AG10803 (cell line): ENCODE measurements at regions not wholly inside any gene's neighbourhood (a gene's known extent, or its start where the extent isn't known, plus 50 kb on each side); places are given as distances from the start of the nearest gene placed in this dataset.
A peak's percentile ranks its signal among the peaks of the same experiment; 100 is the strongest.

Experiments used
- DNase-seq: peaks from one replicate; pipeline ENCODE4 v3.0.0; 2010; ENCODE audit warnings: low read depth
- H3K4me3 ChIP-seq: 2 replicates; pipeline ENCODE4 v1.5.1; 2011; ENCODE audit warnings: mild to moderate bottlenecking, low read length, control low read depth
- CTCF ChIP-seq: conservative IDR thresholded peaks from 2 replicates; pipeline ENCODE4 v1.5.1; 2011; ENCODE audit warnings: mild to moderate bottlenecking, low read length, control low read depth, inconsistent platforms

GRCh38 chr1:163842571-163842970, 520.8 kb downstream of the NUF2 start:
- no peak for TF ChIP-seq CTCF
- no peak overlapping the region for H3K4me3 ChIP-seq
- peak; percentile 73 for DNase-seq

GRCh38 chr1:163844459-163844858, 522.7 kb downstream of the NUF2 start:
- peak; percentile 82 for DNase-seq
- no peak overlapping the region for H3K4me3 ChIP-seq
- TF ChIP-seq CTCF, result no peak

GRCh38 chr1:163845279-163845678, 523.5 kb downstream of the NUF2 start:
- H3K4me3 ChIP-seq, result no peak overlapping the region
- TF ChIP-seq CTCF, result no peak
- DNase-seq, result no peak

GRCh38 chr1:163863731-163864130, 542.0 kb downstream of the NUF2 start:
- no peak overlapping the region for H3K4me3 ChIP-seq
- DNase-seq, result no peak
- TF ChIP-seq CTCF, result no peak

- no peak overlapping the region for H3K4me3 ChIP-seq
- no peak for TF ChIP-seq CTCF
- DNase-seq, result no peak
Measured at GRCh38 chr1:163864207-163864606, 542.5 kb downstream of the NUF2 start.

GRCh38 chr1:163866564-163866963, 544.8 kb downstream of the NUF2 start:
- no peak overlapping the region for H3K4me3 ChIP-seq
- no peak for TF ChIP-seq CTCF
- peak; percentile 78 for DNase-seq

GRCh38 chr1:163870666-163871065, 548.9 kb downstream of the NUF2 start:
- TF ChIP-seq CTCF, result no peak
- peak; percentile 74 for DNase-seq
- H3K4me3 ChIP-seq, result no peak overlapping the region
